ENCODE measurements at regions not wholly inside any gene's neighbourhood (a gene's known extent, or its start where the extent isn't known, plus 50 kb on each side); places are given as distances from the start of the nearest gene placed in this dataset.

- TF ChIP-seq CTCF (IDR thresholded peaks at IDR 0.05), result no peak
- no peak for TF ChIP-seq POLR2A (IDR thresholded peaks at IDR 0.05)
These were observed 139.5 kb downstream of the ERMARD start for GRCh38 chr6:169890901-169891300.
